Suprapubic skin (tissue), 3 donors: ENCODE measurements at regions not wholly inside any gene's neighbourhood (a gene's known extent, or its start where the extent isn't known, plus 50 kb on each side); places are given as distances from the start of the nearest gene placed in this dataset.

Experiments used
- CTCF ChIP-seq, 2 donors: fragments of 200-600 bp in 1 of 2; fragments of 450-650 bp in 1 of 2; sonication (generic) in 1 of 2; IDR thresholded peaks; one replicate each; pipeline ENCODE4 v1.5.1; 2016 to 2019; ENCODE audit warnings: antibody characterized with exemption in 2 of 2, mild to moderate bottlenecking in 1 of 2, moderate library complexity in 1 of 2
- EP300 ChIP-seq: sonication (generic); formaldehyde crosslinking; IDR thresholded peaks from one replicate; pipeline ENCODE4 v1.6.1; 2017; ENCODE audit warnings: antibody characterized with exemption
- POLR2A ChIP-seq, 2 donors: fragments of 450-650 bp; IDR thresholded peaks; one replicate each; pipeline ENCODE4 v1.6.1; 2017; ENCODE audit warnings: antibody characterized with exemption in 2 of 2, mild to moderate bottlenecking in 2 of 2, moderate library complexity in 2 of 2

GRCh38 chr13:74466864-74467263, 332.7 kb upstream of the KLF12 start:
- TF ChIP-seq CTCF (IDR thresholded peaks at IDR 0.05) (no peak), POLR2A (IDR thresholded peaks at IDR 0.05) (no peak), EP300 (no peak)
